Osteoblast (primary cell): ENCODE measurements at regions not wholly inside any gene's neighbourhood (a gene's known extent, or its start where the extent isn't known, plus 50 kb on each side); places are given as distances from the start of the nearest gene placed in this dataset.

Source experiments
- DNase-seq: peaks from one replicate; pipeline ENCODE4 v3.0.0; 2011; ENCODE audit warnings: low spot score, mixed read lengths; ENCODE audit not compliant: insufficient read length; ENCODE audit errors: missing footprints
- H2AFZ ChIP-seq: 2 replicates; pipeline ENCODE4 v1.6.0; 2011; ENCODE audit warnings: mild to moderate bottlenecking, low read length
- H3K27ac ChIP-seq: 2 replicates; pipeline ENCODE4 v1.5.1; 2011; ENCODE audit warnings: mild to moderate bottlenecking, low read depth, low read length, moderate library complexity
- H3K27me3 ChIP-seq: 2 replicates; pipeline ENCODE4 v1.6.0; 2012; ENCODE audit warnings: mild to moderate bottlenecking, control low read depth, inconsistent platforms, low read length, moderate library complexity; ENCODE audit not compliant: insufficient read depth
- H3K36me3 ChIP-seq: 2 replicates; pipeline ENCODE4 v1.5.1; 2011; ENCODE audit warnings: mild to moderate bottlenecking, low read length, control low read depth, moderate library complexity; ENCODE audit not compliant: insufficient read depth
- H3K4me1 ChIP-seq: 2 replicates; pipeline ENCODE4 v1.5.1; 2011; ENCODE audit warnings: mild to moderate bottlenecking, low read length, control low read depth, moderate library complexity; ENCODE audit not compliant: insufficient read depth
- H3K4me2 ChIP-seq: 2 replicates; pipeline ENCODE4 v1.6.0; 2011; ENCODE audit warnings: mild to moderate bottlenecking, low read length; ENCODE audit not compliant: insufficient read depth
- H3K4me3 ChIP-seq: fragments of 200-600 bp; sonication (generic); 3 replicates; pipeline ENCODE4 v1.5.1; 2012; ENCODE audit warnings: mild to moderate bottlenecking, low read length, inconsistent platforms; ENCODE audit not compliant: insufficient read depth
- H3K79me2 ChIP-seq: 2 replicates; pipeline ENCODE4 v1.6.0; 2012; ENCODE audit warnings: mild to moderate bottlenecking, low read length, control low read depth, inconsistent platforms; ENCODE audit not compliant: insufficient read depth
- H3K9me3 ChIP-seq: 2 replicates; pipeline ENCODE4 v1.5.1; 2011; ENCODE audit warnings: low read depth, low read length, control low read depth
- H4K20me1 ChIP-seq: 2 replicates; pipeline ENCODE4 v1.6.0; 2012; ENCODE audit warnings: mild to moderate bottlenecking, low read length, control low read depth; ENCODE audit not compliant: insufficient read depth
- CTCF ChIP-seq: IDR thresholded peaks from 2 replicates; pipeline ENCODE4 v1.5.1; 2011; ENCODE audit warnings: mild to moderate bottlenecking, low read depth, low read length, moderate library complexity; ENCODE audit errors: extremely low read depth

GRCh38 chr2:196437626-196438025, 201.9 kb upstream of the CCDC150 start:
- TF ChIP-seq CTCF, result no peak
- DNase-seq, result no peak

GRCh38 chr2:196439760-196440159, 199.8 kb upstream of the CCDC150 start:
- TF ChIP-seq CTCF, result no peak
- Histone ChIP-seq H3K36me3 (no peaks in the 10 kb centered on the region), H3K9me3 (no peaks in the 10 kb centered on the region), H3K79me2 (no peaks in the 10 kb centered on the region), H3K27ac (no peak overlapping the region), H3K4me2 (no peak overlapping the region), H4K20me1 (no peaks in the 10 kb centered on the region), H2AFZ (no peak overlapping the region), H3K27me3 (no peaks in the 10 kb centered on the region), H3K4me1 (no peaks in the 10 kb centered on the region), H3K4me3 (no peak overlapping the region)
- DNase-seq, result no peak

More at GRCh38 chr2:196437626-196438025, 201.9 kb upstream of the CCDC150 start:
- Histone ChIP-seq H2AFZ (no peak overlapping the region), H4K20me1 (no peaks in the 10 kb centered on the region), H3K27ac (no peak overlapping the region), H3K36me3 (no peaks in the 10 kb centered on the region), H3K79me2 (no peaks in the 10 kb centered on the region), H3K4me2 (no peak overlapping the region), H3K4me1 (no peaks in the 10 kb centered on the region), H3K27me3 (no peaks in the 10 kb centered on the region), H3K4me3 (no peak overlapping the region), H3K9me3 (no peaks in the 10 kb centered on the region)

GRCh38 chr2:196440413-196440812, 199.1 kb upstream of the CCDC150 start:
- H3K79me2 ChIP-seq, result no peaks in the 10 kb centered on the region
- no peaks in the 10 kb centered on the region for H3K27me3 ChIP-seq

GRCh38 chr2:196441527-196441926, 198.0 kb upstream of the CCDC150 start:
- Histone ChIP-seq H3K4me3 (no peak overlapping the region), H3K9me3 (no peaks in the 10 kb centered on the region), H3K36me3 (no peaks in the 10 kb centered on the region), H3K4me2 (no peak overlapping the region), H2AFZ (no peak overlapping the region), H3K4me1 (no peaks in the 10 kb centered on the region), H3K79me2 (no peaks in the 10 kb centered on the region), H4K20me1 (no peaks in the 10 kb centered on the region), H3K27me3 (no peaks in the 10 kb centered on the region), H3K27ac (no peak overlapping the region)
- TF ChIP-seq CTCF, result no peak
- DNase-seq, result no peak

More at GRCh38 chr2:196440413-196440812, 199.1 kb upstream of the CCDC150 start:
- Histone ChIP-seq H2AFZ (no peak overlapping the region), H3K4me3 (no peak overlapping the region), H3K9me3 (no peaks in the 10 kb centered on the region), H3K36me3 (no peaks in the 10 kb centered on the region), H3K4me2 (no peak overlapping the region), H3K27ac (no peak overlapping the region), H4K20me1 (no peaks in the 10 kb centered on the region), H3K4me1 (no peaks in the 10 kb centered on the region)
- TF ChIP-seq CTCF, result no peak
- DNase-seq, result no peak
